22Rv1 (cell line): ENCODE measurements at regions not wholly inside any gene's neighbourhood (a gene's known extent, or its start where the extent isn't known, plus 50 kb on each side); places are given as distances from the start of the nearest gene placed in this dataset.

ENCODE experiments used
- H3K27ac ChIP-seq: fragments of 450-650 bp; 2 replicates; pipeline ENCODE4 v1.5.1; 2017
- ZFX ChIP-seq: fragments of 450-650 bp; IDR thresholded peaks from 2 replicates; pipeline ENCODE4 v1.6.1; 2017; ENCODE audit warnings: antibody characterized with exemption, borderline replicate concordance
- TF ChIP-seq, protein P1 (sequence below): fragments of 450-650 bp; IDR thresholded peaks from 2 replicates; pipeline ENCODE4 v1.5.1; 2017; ENCODE audit warnings: mild to moderate bottlenecking

GRCh38 chr9:90507621-90508020 is 135.0 kb downstream of the DIRAS2 start:
- H3K27ac ChIP-seq: no peak overlapping the region
- TF ChIP-seq, protein P1, sequence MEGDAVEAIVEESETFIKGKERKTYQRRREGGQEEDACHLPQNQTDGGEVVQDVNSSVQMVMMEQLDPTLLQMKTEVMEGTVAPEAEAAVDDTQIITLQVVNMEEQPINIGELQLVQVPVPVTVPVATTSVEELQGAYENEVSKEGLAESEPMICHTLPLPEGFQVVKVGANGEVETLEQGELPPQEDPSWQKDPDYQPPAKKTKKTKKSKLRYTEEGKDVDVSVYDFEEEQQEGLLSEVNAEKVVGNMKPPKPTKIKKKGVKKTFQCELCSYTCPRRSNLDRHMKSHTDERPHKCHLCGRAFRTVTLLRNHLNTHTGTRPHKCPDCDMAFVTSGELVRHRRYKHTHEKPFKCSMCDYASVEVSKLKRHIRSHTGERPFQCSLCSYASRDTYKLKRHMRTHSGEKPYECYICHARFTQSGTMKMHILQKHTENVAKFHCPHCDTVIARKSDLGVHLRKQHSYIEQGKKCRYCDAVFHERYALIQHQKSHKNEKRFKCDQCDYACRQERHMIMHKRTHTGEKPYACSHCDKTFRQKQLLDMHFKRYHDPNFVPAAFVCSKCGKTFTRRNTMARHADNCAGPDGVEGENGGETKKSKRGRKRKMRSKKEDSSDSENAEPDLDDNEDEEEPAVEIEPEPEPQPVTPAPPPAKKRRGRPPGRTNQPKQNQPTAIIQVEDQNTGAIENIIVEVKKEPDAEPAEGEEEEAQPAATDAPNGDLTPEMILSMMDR: no peak
- TF ChIP-seq ZFX: no peak

DNA sequence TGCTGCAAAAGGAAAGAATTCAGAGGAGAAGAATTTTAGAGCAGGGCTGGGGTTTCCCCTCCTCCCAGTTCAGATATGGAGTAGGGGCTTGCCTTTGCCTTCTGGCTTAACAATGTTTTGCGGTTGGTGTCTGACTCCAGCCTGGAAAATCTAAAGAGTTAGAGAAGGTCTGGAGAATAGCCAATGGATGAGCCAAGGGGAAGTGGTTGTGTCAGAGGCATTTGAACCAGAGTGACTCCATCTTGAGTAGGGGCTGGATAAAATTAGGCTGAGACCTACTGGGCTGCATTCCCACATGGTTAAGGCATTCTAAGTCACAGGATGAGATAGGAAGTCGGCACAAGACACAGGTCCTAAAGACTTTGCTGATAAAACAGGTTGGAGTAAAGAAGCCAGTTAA is 133.7 kb downstream of the DIRAS2 start:
- no peak for TF ChIP-seq ZFX
- TF ChIP-seq, protein P1: no peak
- no peak overlapping the region for H3K27ac ChIP-seq

DNA sequence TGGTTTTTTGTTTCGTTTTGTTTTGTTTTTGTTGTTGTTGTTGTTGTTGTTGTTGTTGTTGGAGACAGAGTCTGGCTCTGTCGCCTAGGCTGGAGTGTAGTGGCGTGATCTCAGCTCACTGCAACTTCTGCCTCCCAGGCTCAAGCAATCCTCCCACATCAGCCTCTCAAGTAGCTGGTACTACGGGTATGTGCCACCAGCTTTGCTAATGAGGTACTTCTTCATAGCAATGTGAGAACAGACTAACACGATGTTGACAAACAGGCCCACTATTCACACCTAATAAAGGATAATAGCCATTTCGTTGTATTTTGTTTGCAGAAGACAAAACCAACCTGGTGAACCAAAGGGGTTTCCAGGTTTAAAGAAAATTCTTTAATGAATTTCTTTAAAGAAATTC is 130.9 kb downstream of the DIRAS2 start:
- TF ChIP-seq, protein P1: no peak
- no peak for TF ChIP-seq ZFX
- H3K27ac ChIP-seq: no peak overlapping the region

- no peak overlapping the region for H3K27ac ChIP-seq
- TF ChIP-seq, protein P1: no peak
- no peak for TF ChIP-seq ZFX
Observed at GRCh38 chr9:90514877-90515276, 127.7 kb downstream of the DIRAS2 start.

GRCh38 chr9:90515510-90515909 is 127.1 kb downstream of the DIRAS2 start:
- TF ChIP-seq, protein P1: no peak
- TF ChIP-seq ZFX: no peak

DNA sequence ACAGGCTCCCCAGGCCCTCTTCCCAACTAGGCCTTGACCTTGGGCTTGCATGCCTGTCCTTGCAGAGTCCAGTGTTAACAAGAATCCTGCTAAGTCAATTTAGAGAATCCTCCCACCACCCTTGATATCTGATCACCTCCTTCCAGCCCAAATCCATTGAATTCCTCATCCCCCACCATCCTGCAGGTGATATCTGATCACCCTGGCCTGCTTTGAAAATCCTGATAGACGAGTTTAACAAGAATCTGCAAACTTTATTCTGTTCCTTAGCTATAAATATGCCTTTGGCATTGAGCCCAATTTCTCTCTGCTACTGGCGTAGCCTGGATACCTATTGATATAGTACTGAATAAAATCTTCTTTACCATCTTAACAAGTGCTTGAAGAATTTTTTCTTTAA is 125.5 kb downstream of the DIRAS2 start:
- peak overlapping the region; percentile 77 for H3K27ac ChIP-seq
- TF ChIP-seq ZFX: no peak
- TF ChIP-seq, protein P1: no peak

More at GRCh38 chr9:90515510-90515909, 127.1 kb downstream of the DIRAS2 start:
- no peak overlapping the region for H3K27ac ChIP-seq

DNA sequence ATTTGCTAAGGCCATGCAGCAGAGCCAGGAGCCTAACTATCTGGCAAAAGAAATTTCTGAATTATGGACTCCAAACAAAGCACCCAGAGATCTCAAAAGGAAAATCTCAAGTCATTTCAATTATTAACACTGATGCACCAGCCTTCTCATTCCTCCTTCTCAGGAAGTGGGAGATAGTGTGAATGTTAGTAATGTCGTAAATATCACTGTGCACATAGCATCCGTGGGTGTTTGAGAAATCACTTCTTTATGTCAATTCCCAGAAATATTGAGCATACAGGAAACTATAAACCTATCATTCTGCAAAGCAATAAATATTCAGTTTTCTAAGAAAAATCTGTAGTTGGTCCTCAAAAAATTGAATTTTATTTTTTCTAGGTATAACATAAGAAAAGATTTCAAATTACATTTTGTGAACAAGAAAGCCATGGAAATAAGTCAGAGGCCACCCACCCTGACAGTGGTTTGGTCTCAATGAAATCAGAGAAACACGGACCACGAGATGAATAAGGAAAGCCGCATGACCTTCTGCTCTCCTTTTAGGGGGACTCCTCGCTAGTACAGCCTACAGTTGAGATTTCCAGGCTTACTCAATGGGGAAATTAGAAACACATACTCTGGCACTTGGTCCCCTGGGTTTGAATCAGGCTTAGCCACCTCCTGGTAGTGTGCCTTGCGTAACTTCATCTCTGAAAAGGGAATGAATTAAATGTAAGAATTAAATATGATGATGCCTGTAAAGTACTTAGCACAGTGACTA is 120.6 kb downstream of the DIRAS2 start:
- H3K27ac ChIP-seq: no peak overlapping the region
- no peak for TF ChIP-seq ZFX
- TF ChIP-seq, protein P1: no peak
